ENCODE measurements at regions not wholly inside any gene's neighbourhood (a gene's known extent, or its start where the extent isn't known, plus 50 kb on each side); places are given as distances from the start of the nearest gene placed in this dataset.

DNA sequence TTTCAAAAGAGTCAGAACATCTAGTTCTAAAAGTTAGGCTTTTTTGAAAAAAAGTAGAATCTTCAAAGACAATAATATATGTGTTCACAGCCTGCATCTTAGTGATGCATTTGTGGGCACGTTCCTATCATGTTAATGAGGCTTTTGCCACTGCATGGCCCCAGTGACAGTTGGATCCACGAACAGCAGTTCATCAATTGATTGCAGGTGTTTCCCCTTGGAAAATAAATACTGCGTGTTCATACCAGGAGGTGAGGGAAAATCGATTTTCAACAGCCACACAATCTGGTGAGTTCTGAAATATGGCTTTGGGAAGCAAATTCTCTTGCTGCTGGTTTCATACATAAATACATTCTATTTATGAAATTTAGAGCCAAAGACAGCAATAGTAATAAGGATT, 343.8 kb upstream of the SLC10A2 start:
- no peak overlapping the region for H4K8ac ChIP-seq (ENCODE audit: low read depth, low read length)
- H2BK15ac ChIP-seq (ENCODE audit: low read length), result no peak overlapping the region
- no peak overlapping the region for H4K91ac ChIP-seq (ENCODE audit: low read depth, low read length, poor library complexity)
- H3K4me3 ChIP-seq (ENCODE audit: low read length in 2 of 2), result no peak overlapping the region
- no peak overlapping the region for H3K4ac ChIP-seq (ENCODE audit: low read length)
- no peak for DNase-seq (ENCODE audit: low spot score)
- H3K79me1 ChIP-seq (ENCODE audit: low read depth, low read length), result no peaks in the 10 kb centered on the region
- no peaks in the 10 kb centered on the region for H3K36me3 ChIP-seq (replicated peaks in 1 of 2; ENCODE audit: control insufficient read depth in 2 of 2, insufficient read depth in 2 of 2, low read length in 2 of 2)
- H3K9ac ChIP-seq (ENCODE audit: low read depth, low read length, poor library complexity), result no peak overlapping the region
- no peak overlapping the region for H3K27ac ChIP-seq (replicated peaks; ENCODE audit: low read length)
- H2AFZ ChIP-seq (ENCODE audit: low read length), result no peak overlapping the region
- no peaks in the 10 kb centered on the region for H3K27me3 ChIP-seq (ENCODE audit: control insufficient read depth in 3 of 3, insufficient read depth in 3 of 3, low read depth in 1 of 3, low read length in 3 of 3)
- no peak overlapping the region for H2AK5ac ChIP-seq (ENCODE audit: low read depth, low read length)
- no peak overlapping the region for H2BK5ac ChIP-seq (ENCODE audit: low read length)
- no peak overlapping the region for H2BK12ac ChIP-seq (ENCODE audit: low read length)
- H3K18ac ChIP-seq (ENCODE audit: low read length), result no peak overlapping the region
- no peak overlapping the region for H3K23ac ChIP-seq (ENCODE audit: low read depth, low read length, poor library complexity)
- no CpG with 5 or more reads among the region's 4 CpGs for WGBS, 2 donors (ENCODE audit: extremely low coverage in 2 of 2, insufficient read length in 2 of 2, insufficient replicate concordance in 1 of 2)
- H3K4me1 ChIP-seq (ENCODE audit: control insufficient read depth in 2 of 2, insufficient read depth in 1 of 2, low read depth in 1 of 2, low read length in 2 of 2), result no peaks in the 10 kb centered on the region
- H2BK120ac ChIP-seq (ENCODE audit: low read depth, low read length), result no peak overlapping the region
- H3K4me2 ChIP-seq (ENCODE audit: insufficient read depth, low read length, poor library complexity, severe bottlenecking), result no peak overlapping the region
- no peak overlapping the region for H3K14ac ChIP-seq (ENCODE audit: low read length)
- no peaks in the 10 kb centered on the region for H3K9me3 ChIP-seq (replicated peaks in 1 of 2; ENCODE audit: control insufficient read depth in 2 of 2, insufficient read depth in 1 of 2, low read depth in 1 of 2, low read length in 2 of 2)

DNA sequence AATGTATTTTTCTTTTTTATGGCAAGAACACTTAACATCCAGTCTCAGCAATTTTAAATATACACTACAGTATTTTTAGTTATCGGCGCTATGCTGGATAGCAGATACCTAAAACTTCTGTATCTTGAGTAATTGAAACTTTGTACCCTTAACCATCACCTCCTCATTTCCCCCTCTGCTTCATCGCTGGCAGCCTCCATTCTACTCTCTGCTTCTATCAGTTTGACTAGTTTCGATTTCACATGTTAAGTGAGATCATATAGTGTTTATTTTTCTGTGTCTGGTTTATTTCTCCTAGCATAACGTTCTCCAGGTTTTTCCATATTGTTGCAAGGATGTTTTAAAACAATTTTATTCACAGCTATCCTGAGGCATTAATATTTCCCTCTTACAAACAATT, 340.8 kb upstream of the SLC10A2 start:
- no peak overlapping the region for H2AK5ac ChIP-seq (ENCODE audit: low read depth, low read length)
- H3K9ac ChIP-seq (ENCODE audit: low read depth, low read length, poor library complexity), result no peak overlapping the region
- H3K79me1 ChIP-seq (ENCODE audit: low read depth, low read length), result no peaks in the 10 kb centered on the region
- H2AFZ ChIP-seq (ENCODE audit: low read length), result no peak overlapping the region
- H3K4ac ChIP-seq (ENCODE audit: low read length), result no peak overlapping the region
- no peaks in the 10 kb centered on the region for H3K36me3 ChIP-seq (replicated peaks in 1 of 2; ENCODE audit: control insufficient read depth in 2 of 2, insufficient read depth in 2 of 2, low read length in 2 of 2)
- no peak overlapping the region for H2BK120ac ChIP-seq (ENCODE audit: low read depth, low read length)
- H2BK5ac ChIP-seq (ENCODE audit: low read length), result no peak overlapping the region
- H2BK15ac ChIP-seq (ENCODE audit: low read length), result no peak overlapping the region
- H2BK12ac ChIP-seq (ENCODE audit: low read length), result no peak overlapping the region
- no peaks in the 10 kb centered on the region for H3K27me3 ChIP-seq (ENCODE audit: control insufficient read depth in 3 of 3, insufficient read depth in 3 of 3, low read depth in 1 of 3, low read length in 3 of 3)
- H3K9me3 ChIP-seq (replicated peaks in 1 of 2; ENCODE audit: control insufficient read depth in 2 of 2, insufficient read depth in 1 of 2, low read depth in 1 of 2, low read length in 2 of 2), result no peaks in the 10 kb centered on the region
- no peak for DNase-seq (ENCODE audit: low spot score)
- H3K4me1 ChIP-seq (ENCODE audit: control insufficient read depth in 2 of 2, insufficient read depth in 1 of 2, low read depth in 1 of 2, low read length in 2 of 2), result no peaks in the 10 kb centered on the region
- H3K14ac ChIP-seq (ENCODE audit: low read length), result no peak overlapping the region
- no peak overlapping the region for H3K18ac ChIP-seq (ENCODE audit: low read length)
- H3K4me2 ChIP-seq (ENCODE audit: insufficient read depth, low read length, poor library complexity, severe bottlenecking), result no peak overlapping the region
- no peak overlapping the region for H4K91ac ChIP-seq (ENCODE audit: low read depth, low read length, poor library complexity)
- H3K27ac ChIP-seq (replicated peaks; ENCODE audit: low read length), result no peak overlapping the region
- H3K23ac ChIP-seq (ENCODE audit: low read depth, low read length, poor library complexity), result no peak overlapping the region
- no peak overlapping the region for H3K4me3 ChIP-seq (ENCODE audit: low read length in 2 of 2)
- WGBS, 2 donors (ENCODE audit: extremely low coverage in 2 of 2, insufficient read length in 2 of 2, insufficient replicate concordance in 1 of 2), result no CpG with 5 or more reads among the region's 5 CpGs
- no peak overlapping the region for H4K8ac ChIP-seq (ENCODE audit: low read depth, low read length)

DNA sequence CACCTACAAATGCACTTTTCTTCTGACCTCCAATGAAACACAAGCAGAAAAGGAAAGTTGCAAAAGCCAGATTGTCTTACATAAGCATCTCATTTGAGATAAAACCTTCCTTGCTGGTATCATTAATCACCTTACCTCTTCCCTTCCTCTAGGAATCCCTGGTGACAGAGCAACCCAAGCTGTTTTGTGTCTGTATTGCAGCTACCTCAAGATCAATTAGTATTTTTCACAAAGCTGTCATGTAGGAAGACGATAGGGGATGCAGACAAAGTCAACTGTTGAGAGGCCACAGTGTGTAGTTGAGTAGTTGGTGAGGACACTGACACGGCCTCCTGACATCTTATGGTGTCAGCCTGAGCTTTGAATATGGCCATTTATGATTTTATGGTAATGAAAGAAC, 339.1 kb upstream of the SLC10A2 start:
- Histone ChIP-seq H3K27ac (replicated peaks; ENCODE audit: low read length) (no peak overlapping the region), H2AK5ac (ENCODE audit: low read depth, low read length) (no peak overlapping the region), H3K27me3 (ENCODE audit: control insufficient read depth in 3 of 3, insufficient read depth in 3 of 3, low read depth in 1 of 3, low read length in 3 of 3) (no peaks in the 10 kb centered on the region), H3K18ac (ENCODE audit: low read length) (no peak overlapping the region), H3K14ac (ENCODE audit: low read length) (no peak overlapping the region), H3K23ac (ENCODE audit: low read depth, low read length, poor library complexity) (no peak overlapping the region), H3K4me2 (ENCODE audit: insufficient read depth, low read length, poor library complexity, severe bottlenecking) (no peak overlapping the region), H3K9me3 (replicated peaks in 1 of 2; ENCODE audit: control insufficient read depth in 2 of 2, insufficient read depth in 1 of 2, low read depth in 1 of 2, low read length in 2 of 2) (no peaks in the 10 kb centered on the region), H2AFZ (ENCODE audit: low read length) (no peak overlapping the region), H3K4ac (ENCODE audit: low read length) (no peak overlapping the region), H4K91ac (ENCODE audit: low read depth, low read length, poor library complexity) (no peak overlapping the region), H3K36me3 (replicated peaks in 1 of 2; ENCODE audit: control insufficient read depth in 2 of 2, insufficient read depth in 2 of 2, low read length in 2 of 2) (no peaks in the 10 kb centered on the region), H2BK120ac (ENCODE audit: low read depth, low read length) (no peak overlapping the region), H3K9ac (ENCODE audit: low read depth, low read length, poor library complexity) (no peak overlapping the region), H4K8ac (ENCODE audit: low read depth, low read length) (no peak overlapping the region), H3K79me1 (ENCODE audit: low read depth, low read length) (no peaks in the 10 kb centered on the region), H2BK5ac (ENCODE audit: low read length) (no peak overlapping the region), H3K4me1 (ENCODE audit: control insufficient read depth in 2 of 2, insufficient read depth in 1 of 2, low read depth in 1 of 2, low read length in 2 of 2) (no peaks in the 10 kb centered on the region), H3K4me3 (ENCODE audit: low read length in 2 of 2) (no peak overlapping the region), H2BK12ac (ENCODE audit: low read length) (no peak overlapping the region), H2BK15ac (ENCODE audit: low read length) (no peak overlapping the region)
- DNase-seq (ENCODE audit: low spot score), result no peak
- no CpG with 5 or more reads among the region's 2 CpGs for WGBS, 2 donors (ENCODE audit: extremely low coverage in 2 of 2, insufficient read length in 2 of 2, insufficient replicate concordance in 1 of 2)

DNA sequence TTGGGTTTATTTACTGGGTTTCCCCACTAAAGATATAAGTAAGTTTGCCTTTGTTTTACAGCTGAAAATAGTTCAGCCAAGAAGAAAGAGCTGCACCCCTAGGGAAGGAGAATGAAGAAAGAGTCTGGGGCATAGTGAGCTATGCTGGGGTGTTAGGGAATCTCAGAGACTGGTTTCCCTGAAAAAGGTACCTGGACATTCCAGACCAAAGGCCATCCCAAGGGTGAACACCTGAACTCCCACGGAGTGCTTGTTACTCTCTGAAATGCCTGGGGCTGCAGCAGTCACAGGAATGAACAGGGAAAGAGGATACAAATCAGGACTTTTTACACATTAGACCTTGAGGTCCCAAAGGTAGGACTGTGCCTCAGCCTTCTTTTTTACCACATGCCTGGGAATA, 337.6 kb upstream of the SLC10A2 start:
- DNase-seq (ENCODE audit: low spot score), result no peak
- Histone ChIP-seq H2AK5ac (ENCODE audit: low read depth, low read length) (no peak overlapping the region), H4K91ac (ENCODE audit: low read depth, low read length, poor library complexity) (no peak overlapping the region), H2AFZ (ENCODE audit: low read length) (no peak overlapping the region), H3K36me3 (replicated peaks in 1 of 2; ENCODE audit: control insufficient read depth in 2 of 2, insufficient read depth in 2 of 2, low read length in 2 of 2) (no peaks in the 10 kb centered on the region), H2BK120ac (ENCODE audit: low read depth, low read length) (no peak overlapping the region), H3K18ac (ENCODE audit: low read length) (no peak overlapping the region), H3K4me1 (ENCODE audit: control insufficient read depth in 2 of 2, insufficient read depth in 1 of 2, low read depth in 1 of 2, low read length in 2 of 2) (no peaks in the 10 kb centered on the region), H4K8ac (ENCODE audit: low read depth, low read length) (no peak overlapping the region), H3K9me3 (replicated peaks in 1 of 2; ENCODE audit: control insufficient read depth in 2 of 2, insufficient read depth in 1 of 2, low read depth in 1 of 2, low read length in 2 of 2) (peaks cover 0 to 2% of the 10 kb centered on the region in 2 donors), H3K79me1 (ENCODE audit: low read depth, low read length) (no peaks in the 10 kb centered on the region), H2BK5ac (ENCODE audit: low read length) (no peak overlapping the region), H2BK15ac (ENCODE audit: low read length) (no peak overlapping the region), H3K27me3 (ENCODE audit: control insufficient read depth in 3 of 3, insufficient read depth in 3 of 3, low read depth in 1 of 3, low read length in 3 of 3) (no peaks in the 10 kb centered on the region), H3K4me2 (ENCODE audit: insufficient read depth, low read length, poor library complexity, severe bottlenecking) (no peak overlapping the region), H3K4ac (ENCODE audit: low read length) (no peak overlapping the region), H3K4me3 (ENCODE audit: low read length in 2 of 2) (no peak overlapping the region), H3K27ac (replicated peaks; ENCODE audit: low read length) (no peak overlapping the region), H3K23ac (ENCODE audit: low read depth, low read length, poor library complexity) (no peak overlapping the region), H3K9ac (ENCODE audit: low read depth, low read length, poor library complexity) (no peak overlapping the region), H2BK12ac (ENCODE audit: low read length) (no peak overlapping the region), H3K14ac (ENCODE audit: low read length) (no peak overlapping the region)
- no CpG with 5 or more reads among the region's 1 CpG for WGBS, 2 donors (ENCODE audit: extremely low coverage in 2 of 2, insufficient read length in 2 of 2, insufficient replicate concordance in 1 of 2)

All from neuronal stem cell (in vitro differentiated cells).